Adrenal gland (tissue), 9 donors: ENCODE measurements at regions not wholly inside any gene's neighbourhood (a gene's known extent, or its start where the extent isn't known, plus 50 kb on each side); places are given as distances from the start of the nearest gene placed in this dataset.

Source experiments
- DNase-seq, 7 donors: peaks; one replicate each; pipeline ENCODE4 v3.0.0-alpha.2; 2019 to 2020
- H3K27ac ChIP-seq, 5 donors: fragments of 200-600 bp; sonication (generic) in 4 of 5; 1 replicate in 3 of 5; 2 replicates in 2 of 5; pipeline versions ENCODE4 v1.5.1 to v1.8.0; 2016 to 2020; ENCODE audit warnings: mild to moderate bottlenecking in 1 of 5
- H3K27me3 ChIP-seq: fragments of 200-600 bp; 2 replicates; pipeline ENCODE4 v1.8.0; 2021
- H3K36me3 ChIP-seq, 2 donors: fragments of 200-600 bp; replicated peaks in 1 of 2; 1 replicate in 1 of 2; 2 replicates in 1 of 2; pipeline versions ENCODE4 v1.5.1 to v1.8.0; 2018 to 2022
- H3K4me1 ChIP-seq, 2 donors: fragments of 200-600 bp; replicated peaks in 1 of 2; 1 replicate in 1 of 2; 2 replicates in 1 of 2; pipeline versions ENCODE4 v1.5.1 to v1.8.0; 2018 to 2021
- H3K4me3 ChIP-seq, 4 donors: fragments of 200-600 bp; sonication (generic) in 3 of 4; one replicate each; pipeline ENCODE4 v1.5.1; 2016 to 2018
- H3K9me3 ChIP-seq, 3 donors: fragments of 200-600 bp; sonication (generic) in 1 of 3; replicated peaks in 1 of 3; 1 replicate in 2 of 3; 2 replicates in 1 of 3; pipeline versions ENCODE4 v1.5.1 to v1.8.0; 2016 to 2021
- POLR2A ChIP-seq, 2 donors: fragments of 450-650 bp; IDR thresholded peaks; one replicate each; pipeline ENCODE4 v1.6.1; 2017; ENCODE audit warnings: antibody characterized with exemption in 2 of 2, mild to moderate bottlenecking in 2 of 2, moderate library complexity in 1 of 2
- WGBS, 4 donors: extraction: QIAGEN DNeasy Blood & Tissue Kit in 2 of 4; methylation state at CpG; one replicate each; pipeline versions ENCODE4 v1.1.5 to v1.1.7; 2013 to 2017; 5-methylcytosine and 5-hydroxymethylcytosine counted together
- intact Hi-C, 2 donors: fragments of 100-400 bp; cut with DNase I; formaldehyde crosslinking; loops; one replicate each; pipeline versions ENCODE4 v1.14.1 to v1.15.0; 2022 to 2023
- TF ChIP-seq, protein P1 (sequence below), 6 experiments: fragments of 450-650 bp in 4 of 6; fragments of 200-600 bp in 2 of 6; sonication (generic) in 1 of 6; IDR thresholded peaks; 1 replicate in 5 of 6; 2 replicates in 1 of 6; pipeline versions ENCODE4 v1.5.1 to v1.8.0; 2016 to 2021; ENCODE audit warnings: antibody characterized with exemption in 6 of 6, mild to moderate bottlenecking in 2 of 6, moderate library complexity in 1 of 6
- donor health status: healthy with polysubstance abuse.
- donor health status: Bipolar disorder and iron deficiency.
- donor health status: DM: yes; HTN: yes; CAD: no.
- donor health status: DM: no; HTN: no; CAD: no.
- donor health status: DM: no; HTN: no; CAD: no.

DNA sequence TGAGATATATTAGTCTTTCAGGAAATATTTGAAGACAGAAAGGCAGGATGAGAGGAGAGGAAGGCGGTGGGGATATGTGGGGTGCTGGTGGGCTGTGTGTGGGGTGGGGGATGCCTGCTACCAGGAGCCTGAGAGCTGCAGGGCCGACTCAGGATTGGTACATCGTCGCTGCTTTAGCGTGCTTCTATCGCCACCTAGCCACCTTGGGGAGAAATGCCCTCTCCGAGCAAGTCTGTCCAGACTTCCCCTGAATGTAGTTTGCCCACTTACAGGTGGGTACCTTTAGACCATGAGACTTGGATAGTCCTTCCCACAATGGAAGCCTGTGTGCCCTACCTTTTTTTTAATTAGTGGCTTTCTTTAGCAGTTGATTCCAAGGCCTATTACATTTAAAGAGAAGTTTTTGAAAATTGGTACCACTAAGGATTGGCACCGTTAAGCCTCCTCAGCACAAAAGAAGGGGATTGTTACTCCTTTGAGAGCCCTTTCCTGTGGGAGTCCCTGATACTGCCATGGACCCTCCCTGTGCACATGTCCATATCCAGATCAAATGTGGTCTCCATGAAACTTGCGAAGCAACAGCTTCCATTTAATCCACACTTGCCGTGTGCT, 114.1 kb upstream of the NDUFV2 start:
- no peaks in the 10 kb centered on the region for H3K36me3 ChIP-seq
- H3K4me1 ChIP-seq: no peaks in the 10 kb centered on the region
- H3K27ac ChIP-seq: no peak overlapping the region
- H3K9me3 ChIP-seq: no peaks in the 10 kb centered on the region
- 28 to 30% (median 29%) methylated on average over 10 of the region's 10 CpGs for WGBS, 4 donors
- intact Hi-C loops: loop anchor here (5.0 kb wide), 2 partner anchors 291 to 296 kb away; no protein-coding TSS in a partner anchor
- H3K4me3 ChIP-seq: no peak overlapping the region
- TF ChIP-seq POLR2A (IDR thresholded peaks at IDR 0.05): no peak
- TF ChIP-seq, protein P1, sequence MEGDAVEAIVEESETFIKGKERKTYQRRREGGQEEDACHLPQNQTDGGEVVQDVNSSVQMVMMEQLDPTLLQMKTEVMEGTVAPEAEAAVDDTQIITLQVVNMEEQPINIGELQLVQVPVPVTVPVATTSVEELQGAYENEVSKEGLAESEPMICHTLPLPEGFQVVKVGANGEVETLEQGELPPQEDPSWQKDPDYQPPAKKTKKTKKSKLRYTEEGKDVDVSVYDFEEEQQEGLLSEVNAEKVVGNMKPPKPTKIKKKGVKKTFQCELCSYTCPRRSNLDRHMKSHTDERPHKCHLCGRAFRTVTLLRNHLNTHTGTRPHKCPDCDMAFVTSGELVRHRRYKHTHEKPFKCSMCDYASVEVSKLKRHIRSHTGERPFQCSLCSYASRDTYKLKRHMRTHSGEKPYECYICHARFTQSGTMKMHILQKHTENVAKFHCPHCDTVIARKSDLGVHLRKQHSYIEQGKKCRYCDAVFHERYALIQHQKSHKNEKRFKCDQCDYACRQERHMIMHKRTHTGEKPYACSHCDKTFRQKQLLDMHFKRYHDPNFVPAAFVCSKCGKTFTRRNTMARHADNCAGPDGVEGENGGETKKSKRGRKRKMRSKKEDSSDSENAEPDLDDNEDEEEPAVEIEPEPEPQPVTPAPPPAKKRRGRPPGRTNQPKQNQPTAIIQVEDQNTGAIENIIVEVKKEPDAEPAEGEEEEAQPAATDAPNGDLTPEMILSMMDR (IDR thresholded peaks at IDR 0.05): peak; percentile 45 to 81 (median 73)
- peak; percentile 41 to 79 (median 60) for DNase-seq
- no peaks in the 10 kb centered on the region for H3K27me3 ChIP-seq

DNA sequence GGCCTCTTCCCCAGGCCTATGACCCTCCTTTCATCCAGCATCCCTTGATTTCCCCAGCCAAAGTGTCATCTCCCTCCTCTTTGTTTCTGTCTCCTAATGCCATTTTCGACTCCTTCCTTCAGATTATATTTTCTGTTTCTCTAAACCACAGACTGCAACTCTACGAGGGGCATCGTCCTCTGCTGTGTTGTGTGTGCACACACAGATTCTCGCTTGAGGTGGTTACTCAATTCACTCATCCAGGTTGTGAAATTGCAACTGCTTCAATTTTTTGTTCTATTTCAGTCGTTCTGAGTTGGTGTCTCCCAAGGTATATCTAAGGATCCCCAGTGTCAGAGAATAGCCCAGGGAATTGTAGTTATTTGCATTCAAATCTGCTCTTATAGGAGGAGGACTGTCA, 113.5 kb upstream of the NDUFV2 start:
- no peak for DNase-seq

DNA sequence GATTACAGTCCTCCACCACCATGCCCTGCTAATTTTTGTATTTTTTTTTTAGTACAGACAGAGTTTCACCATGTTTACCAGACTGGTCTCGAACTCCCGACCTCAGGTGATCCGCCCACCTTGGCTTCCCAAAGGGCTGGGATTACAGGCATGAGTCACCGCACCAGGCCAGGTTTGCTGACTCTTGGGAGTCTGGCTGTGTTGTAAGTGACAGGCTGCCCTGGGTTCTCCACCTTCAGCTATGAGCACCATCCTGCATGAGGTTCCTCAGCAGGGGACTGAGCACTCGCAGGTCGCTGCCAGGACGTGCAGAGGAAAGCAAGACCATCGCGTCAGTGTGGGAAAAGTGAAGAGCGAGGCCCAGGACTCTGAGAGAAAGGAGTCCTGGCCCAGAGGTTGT, 112.6 kb upstream of the NDUFV2 start:
- no peak for DNase-seq
- TF ChIP-seq, protein P1 (IDR thresholded peaks at IDR 0.05): no peak
- no peak for TF ChIP-seq POLR2A (IDR thresholded peaks at IDR 0.05)
- H3K4me1 ChIP-seq: no peaks in the 10 kb centered on the region
- WGBS, 4 donors: 77 to 83% (median 82%) methylated on average over 7 to 10 of the region's 10 CpGs
- H3K36me3 ChIP-seq: no peaks in the 10 kb centered on the region
- H3K27ac ChIP-seq: no peak overlapping the region
- no peaks in the 10 kb centered on the region for H3K27me3 ChIP-seq
- intact Hi-C loops: loop anchor here (5.0 kb wide), 2 partner anchors 293 to 298 kb away; no protein-coding TSS in a partner anchor
- no peak overlapping the region for H3K4me3 ChIP-seq
- H3K9me3 ChIP-seq: no peaks in the 10 kb centered on the region

More for the DNA sequence above, 113.5 kb upstream of the NDUFV2 start:
- TF ChIP-seq, protein P1 (IDR thresholded peaks at IDR 0.05): no peak
- no peak for TF ChIP-seq POLR2A (IDR thresholded peaks at IDR 0.05)
- Histone ChIP-seq H3K9me3 (no peaks in the 10 kb centered on the region), H3K36me3 (no peaks in the 10 kb centered on the region), H3K4me3 (no peak overlapping the region), H3K27me3 (no peaks in the 10 kb centered on the region), H3K4me1 (no peaks in the 10 kb centered on the region), H3K27ac (no peak overlapping the region)
- 46 to 58% (median 56%) methylated on average over 5 of the region's 5 CpGs for WGBS, 4 donors
- intact Hi-C loops: loop anchor here (5.0 kb wide), 2 partner anchors 292 to 297 kb away; no protein-coding TSS in a partner anchor

DNA sequence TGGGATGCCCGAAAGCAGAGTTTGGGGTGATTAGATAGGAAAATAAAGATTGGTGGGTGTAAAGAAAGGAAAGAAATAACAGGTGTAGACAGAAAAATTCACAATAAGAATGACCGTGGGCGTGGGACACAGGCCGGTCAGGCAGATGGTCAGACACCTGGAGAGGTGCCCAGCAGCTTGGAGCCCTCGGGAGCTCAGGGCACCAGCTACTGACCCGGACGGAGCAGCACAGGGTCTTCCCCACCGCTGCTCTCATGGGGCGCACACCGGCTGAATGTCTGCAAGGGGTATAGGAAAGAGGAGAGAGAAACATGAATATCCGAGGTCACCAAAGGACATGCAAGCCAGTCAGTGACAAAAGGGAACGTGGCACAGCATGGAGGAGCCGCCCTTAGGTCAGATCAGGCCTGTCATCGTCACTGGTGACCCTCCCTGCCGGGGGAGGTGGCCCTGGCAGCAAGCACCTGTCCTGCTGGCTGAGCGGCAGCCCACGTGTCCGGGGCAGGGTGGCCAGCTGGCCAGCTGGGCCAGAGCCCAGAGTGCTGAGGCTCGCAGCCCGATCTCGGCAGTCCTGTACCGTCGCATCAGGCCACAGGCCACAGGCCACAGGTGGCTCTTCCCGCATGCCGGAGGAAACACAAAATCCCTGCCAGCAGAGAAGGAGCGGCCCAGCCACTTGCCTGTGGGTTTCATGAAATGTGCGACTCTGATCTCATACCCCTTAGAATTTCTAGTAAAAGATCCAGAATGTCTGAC, 112.0 kb upstream of the NDUFV2 start:
- no peaks in the 10 kb centered on the region for H3K4me1 ChIP-seq
- H3K4me3 ChIP-seq: no peak overlapping the region
- 71 to 83% (median 81%) methylated on average over 20 to 27 of the region's 27 CpGs for WGBS, 4 donors
- no peaks in the 10 kb centered on the region for H3K9me3 ChIP-seq
- TF ChIP-seq, protein P1 (IDR thresholded peaks at IDR 0.05): no peak
- no peak for TF ChIP-seq POLR2A (IDR thresholded peaks at IDR 0.05)
- peak in 2 of 7 donors; percentile 3 to 19 for DNase-seq
- H3K27me3 ChIP-seq: no peaks in the 10 kb centered on the region
- H3K27ac ChIP-seq: no peak overlapping the region
- H3K36me3 ChIP-seq: no peaks in the 10 kb centered on the region
- intact Hi-C loops: no loop called here
